Ovary (tissue), 3 donors: ENCODE measurements at regions not wholly inside any gene's neighbourhood (a gene's known extent, or its start where the extent isn't known, plus 50 kb on each side); places are given as distances from the start of the nearest gene placed in this dataset.

Experiments used
- CTCF ChIP-seq, 3 donors: fragments of 450-650 bp in 2 of 3; fragments of 200-600 bp in 1 of 3; IDR thresholded peaks; one replicate each; pipeline versions ENCODE4 v1.5.1 to v1.8.0; 2016 to 2022; ENCODE audit warnings: antibody characterized with exemption in 3 of 3, mild to moderate bottlenecking in 1 of 3
- EP300 ChIP-seq: sonication (generic); formaldehyde crosslinking; IDR thresholded peaks from one replicate; pipeline ENCODE4 v1.6.1; 2017; ENCODE audit warnings: antibody characterized with exemption
- POLR2A ChIP-seq: fragments of 450-650 bp; IDR thresholded peaks from one replicate; pipeline ENCODE4 v1.6.1; 2017; ENCODE audit warnings: antibody characterized with exemption, mild to moderate bottlenecking, moderate library complexity
- donor health status: DM: no; HTN: no; CAD: no.

- TF ChIP-seq CTCF (IDR thresholded peaks at IDR 0.05) (no peak), POLR2A (no peak), EP300 (no peak)
Observed at GRCh38 chr12:61348871-61349270, 911.3 kb upstream of the USP15 start.
